Adrenal gland (tissue), 9 donors: ENCODE measurements at regions not wholly inside any gene's neighbourhood (a gene's known extent, or its start where the extent isn't known, plus 50 kb on each side); places are given as distances from the start of the nearest gene placed in this dataset.
"Not testable (repeated sequence)": the region's sequence is repeated elsewhere in the genome, so short reads cannot be mapped to it uniquely, and the experiment has no call there.

ENCODE experiments used
- DNase-seq, 7 donors: peaks; one replicate each; pipeline ENCODE4 v3.0.0-alpha.2; 2019 to 2020
- H3K27ac ChIP-seq, 5 donors: fragments of 200-600 bp; sonication (generic) in 4 of 5; 1 replicate in 3 of 5; 2 replicates in 2 of 5; pipeline versions ENCODE4 v1.5.1 to v1.8.0; 2016 to 2020; ENCODE audit warnings: mild to moderate bottlenecking in 1 of 5
- H3K27me3 ChIP-seq: fragments of 200-600 bp; 2 replicates; pipeline ENCODE4 v1.8.0; 2021
- H3K36me3 ChIP-seq, 2 donors: fragments of 200-600 bp; replicated peaks in 1 of 2; 1 replicate in 1 of 2; 2 replicates in 1 of 2; pipeline versions ENCODE4 v1.5.1 to v1.8.0; 2018 to 2022
- H3K4me1 ChIP-seq, 2 donors: fragments of 200-600 bp; replicated peaks in 1 of 2; 1 replicate in 1 of 2; 2 replicates in 1 of 2; pipeline versions ENCODE4 v1.5.1 to v1.8.0; 2018 to 2021
- H3K4me3 ChIP-seq, 4 donors: fragments of 200-600 bp; sonication (generic) in 3 of 4; one replicate each; pipeline ENCODE4 v1.5.1; 2016 to 2018
- H3K9me3 ChIP-seq, 3 donors: fragments of 200-600 bp; sonication (generic) in 1 of 3; replicated peaks in 1 of 3; 1 replicate in 2 of 3; 2 replicates in 1 of 3; pipeline versions ENCODE4 v1.5.1 to v1.8.0; 2016 to 2021
- WGBS, 4 donors: extraction: QIAGEN DNeasy Blood & Tissue Kit in 2 of 4; methylation state at CpG; one replicate each; pipeline versions ENCODE4 v1.1.5 to v1.1.7; 2013 to 2017; 5-methylcytosine and 5-hydroxymethylcytosine counted together
- intact Hi-C, 2 donors: fragments of 100-400 bp; cut with DNase I; formaldehyde crosslinking; loops; one replicate each; pipeline versions ENCODE4 v1.14.1 to v1.15.0; 2022 to 2023
- donor health status: healthy with polysubstance abuse.
- donor health status: Bipolar disorder and iron deficiency.
- donor health status: DM: yes; HTN: yes; CAD: no.
- donor health status: DM: no; HTN: no; CAD: no.
- donor health status: DM: no; HTN: no; CAD: no.

- H3K27ac ChIP-seq, H3K4me3 ChIP-seq, DNase-seq, H3K27me3 ChIP-seq, H3K9me3 ChIP-seq, intact Hi-C loops, H3K36me3 ChIP-seq, H3K4me1 ChIP-seq: not testable (repeated sequence)
- 67 to 79% (median 77%) methylated on average over 5 to 7 of the region's 8 CpGs for WGBS, 4 donors
Measured at GRCh38 chr5:177857642-177858200, 75.0 kb upstream of the FAM153A start.

DNA sequence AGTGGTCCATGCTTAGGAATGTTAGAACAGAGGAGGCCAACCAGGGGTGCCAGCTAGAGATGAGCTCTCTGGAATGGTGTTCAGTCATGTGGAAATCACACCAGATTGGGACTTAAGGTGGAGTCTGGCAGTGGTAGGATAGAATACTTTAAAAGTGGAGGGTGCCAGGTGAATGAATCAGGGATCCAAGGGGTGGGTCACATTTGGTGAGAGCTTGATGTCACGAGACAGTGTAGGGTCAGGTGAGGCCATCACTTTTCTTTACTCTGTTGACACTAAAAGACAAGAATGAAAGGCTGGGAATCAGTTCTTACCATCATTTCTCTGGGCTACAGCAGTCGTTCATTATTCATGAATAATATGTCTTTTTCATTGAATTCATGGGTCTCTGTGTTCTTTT is 73.8 kb upstream of the FAM153A start:
- H3K27ac ChIP-seq, intact Hi-C loops, H3K4me1 ChIP-seq, DNase-seq, H3K36me3 ChIP-seq, H3K4me3 ChIP-seq, H3K27me3 ChIP-seq, H3K9me3 ChIP-seq: not testable (repeated sequence)
- 43 to 77% (median 70%) methylated on average over 1 to 2 of the region's 2 CpGs for WGBS, 4 donors

GRCh38 chr5:177847914-177848313 is 65.2 kb upstream of the FAM153A start:
- H3K36me3 ChIP-seq, H3K4me1 ChIP-seq, H3K4me3 ChIP-seq, DNase-seq, H3K27ac ChIP-seq, intact Hi-C loops, H3K27me3 ChIP-seq, H3K9me3 ChIP-seq: not testable (repeated sequence)
- WGBS, 4 donors, result 75 to 86% (median 80%) methylated on average over 6 of the region's 7 CpGs

GRCh38 chr5:177846598-177846997 is 63.9 kb upstream of the FAM153A start:
- H3K36me3 ChIP-seq, H3K27ac ChIP-seq, DNase-seq, H3K4me3 ChIP-seq, intact Hi-C loops, H3K27me3 ChIP-seq, H3K4me1 ChIP-seq, H3K9me3 ChIP-seq: not testable (repeated sequence)
- 24 to 40% (median 30%) methylated on average over 2 of the region's 5 CpGs; no CpG with 5 or more reads in 1 of the 4 donors for WGBS, 4 donors

DNA sequence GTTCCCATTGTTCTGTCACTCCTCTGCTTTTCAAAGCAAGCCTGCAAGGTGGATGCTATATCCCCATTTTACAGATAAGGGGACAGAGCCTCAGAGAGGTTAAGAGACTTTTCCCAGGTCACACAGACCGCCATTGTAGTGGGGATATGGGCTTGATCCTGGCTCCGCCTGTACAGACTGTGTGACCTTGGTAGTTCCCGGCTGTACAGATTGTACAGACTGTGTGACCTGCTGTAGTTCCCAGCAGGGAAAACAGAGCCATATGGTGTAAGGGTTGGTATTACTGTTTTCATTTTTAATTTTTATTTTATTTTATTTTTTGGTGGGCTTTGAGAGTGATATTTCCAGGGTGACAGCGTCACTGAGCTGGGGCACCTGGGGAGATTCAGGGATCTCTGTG is 63.2 kb upstream of the FAM153A start:
- H3K4me1 ChIP-seq, intact Hi-C loops, H3K9me3 ChIP-seq, H3K36me3 ChIP-seq, DNase-seq, H3K27me3 ChIP-seq, H3K27ac ChIP-seq, H3K4me3 ChIP-seq: not testable (repeated sequence)
- 64 to 90% (median 86%) methylated on average over 1 of the region's 4 CpGs for WGBS, 4 donors

DNA sequence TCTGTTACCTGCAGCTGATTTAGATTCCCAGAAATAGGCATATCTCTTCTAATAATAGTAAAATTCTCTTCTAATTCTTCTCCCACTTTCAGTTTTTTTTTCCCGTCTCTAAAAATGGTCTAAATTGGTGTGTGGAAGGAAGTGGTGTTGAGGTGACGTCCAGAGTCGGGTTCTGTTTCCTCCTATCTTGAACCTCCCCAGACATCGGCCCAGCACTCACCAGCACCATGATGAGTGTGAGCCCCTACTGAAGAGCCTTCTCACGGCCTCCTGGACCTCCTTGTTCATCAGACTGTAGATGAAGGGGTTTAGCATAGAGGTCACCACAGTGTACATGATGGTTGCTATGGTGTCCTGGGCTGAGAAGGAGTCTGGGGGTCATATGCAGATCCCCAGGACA is 53.5 kb upstream of the FAM153A start:
- H3K4me3 ChIP-seq, H3K36me3 ChIP-seq, intact Hi-C loops, H3K9me3 ChIP-seq, H3K27me3 ChIP-seq, H3K4me1 ChIP-seq, H3K27ac ChIP-seq, DNase-seq: not testable (repeated sequence)
- WGBS, 4 donors, result 0 to 81% (median 59%) methylated on average over 1 to 4 of the region's 5 CpGs; no CpG with 5 or more reads in 1 of the 4 donors
